HEK293T (cell line): ENCODE measurements at regions not wholly inside any gene's neighbourhood (a gene's known extent, or its start where the extent isn't known, plus 50 kb on each side); places are given as distances from the start of the nearest gene placed in this dataset.

Experiments used
- BHLHE40 ChIP-seq: fragments of 450-650 bp; IDR thresholded peaks from 2 replicates; pipeline ENCODE4 v1.6.1; 2016; ENCODE audit warnings: mild to moderate bottlenecking, moderate library complexity, borderline replicate concordance
- ELF4 ChIP-seq: fragments of 450-650 bp; IDR thresholded peaks from 2 replicates; pipeline ENCODE4 v1.6.1; 2017; ENCODE audit warnings: antibody characterized with exemption
- FOXA1 ChIP-seq: fragments of 450-650 bp; IDR thresholded peaks from 2 replicates; pipeline ENCODE4 v1.6.1; 2016; ENCODE audit warnings: mild to moderate bottlenecking
- SP1 ChIP-seq: fragments of 450-650 bp; IDR thresholded peaks from 2 replicates; pipeline ENCODE4 v1.6.1; 2017

DNA sequence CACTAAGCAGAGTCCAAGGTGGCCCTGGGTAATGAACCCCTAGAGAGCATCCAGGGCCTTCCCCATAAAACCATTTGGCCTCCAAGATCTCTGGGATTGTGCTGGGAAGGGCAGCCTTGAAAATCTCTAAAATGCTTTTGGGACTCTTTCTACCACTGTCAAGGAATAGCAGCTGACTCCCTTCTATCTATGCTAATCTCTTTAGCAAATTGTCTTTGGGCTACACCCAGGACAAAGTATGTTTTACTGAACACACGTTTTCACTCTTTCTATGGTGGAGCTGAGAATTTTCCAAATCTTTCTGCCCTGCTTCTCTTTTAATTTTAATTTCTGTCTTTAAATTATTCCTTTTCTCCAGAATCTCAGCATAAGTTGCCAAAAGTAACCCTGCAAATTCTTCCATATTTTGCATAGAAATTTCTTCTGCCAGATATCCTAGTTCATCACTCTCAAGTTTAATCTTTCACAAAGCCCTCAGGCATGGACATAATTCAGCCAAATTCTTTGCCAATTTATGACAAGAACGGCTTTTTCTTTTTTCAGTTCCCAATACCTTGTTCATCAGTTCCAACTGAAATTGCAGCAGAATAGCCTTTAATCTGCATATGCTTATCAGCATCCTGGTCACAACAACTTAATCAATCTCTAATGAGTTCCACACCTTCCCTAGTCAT lies 687.0 kb upstream of the ADGRL4 start:
- TF ChIP-seq ELF4 (no peak), BHLHE40 (no peak), SP1 (no peak), FOXA1 (no peak)
